AG09309 (cell line): ENCODE measurements at regions not wholly inside any gene's neighbourhood (a gene's known extent, or its start where the extent isn't known, plus 50 kb on each side); places are given as distances from the start of the nearest gene placed in this dataset.

Source experiments
- DNase-seq: peaks from one replicate; pipeline ENCODE4 v3.0.0-alpha.2; 2010; ENCODE audit warnings: low read depth
- H3K4me3 ChIP-seq: 2 replicates; pipeline ENCODE4 v1.5.1; 2011; ENCODE audit warnings: mild to moderate bottlenecking, low read depth, low read length, moderate library complexity; ENCODE audit not compliant: control insufficient read depth
- CTCF ChIP-seq: IDR thresholded peaks from 2 replicates; pipeline ENCODE4 v1.5.1; 2011; ENCODE audit warnings: mild to moderate bottlenecking, low read depth, low read length, inconsistent platforms; ENCODE audit not compliant: insufficient read depth, control insufficient read depth; ENCODE audit errors: missing control alignments

GRCh38 chr12:34384693-34385092, 362.4 kb downstream of the ALG10 start:
- H3K4me3 ChIP-seq, result no peak overlapping the region
- TF ChIP-seq CTCF, result no peak
- DNase-seq, result no peak

GRCh38 chr12:34386016-34386415, 363.7 kb downstream of the ALG10 start:
- no peak for DNase-seq
- TF ChIP-seq CTCF, result no peak
- no peak overlapping the region for H3K4me3 ChIP-seq

GRCh38 chr12:34386621-34387255, 364.4 kb downstream of the ALG10 start:
- no peak for TF ChIP-seq CTCF
- no peak overlapping the region for H3K4me3 ChIP-seq
- DNase-seq, result no peak

- no peak for DNase-seq
- no peak overlapping the region for H3K4me3 ChIP-seq
- TF ChIP-seq CTCF, result no peak
Measured at GRCh38 chr12:34387711-34388635, 365.7 kb downstream of the ALG10 start.

- no peak overlapping the region for H3K4me3 ChIP-seq
- DNase-seq, result no peak
- no peak for TF ChIP-seq CTCF
Measured at GRCh38 chr12:34388636-34389377, 366.5 kb downstream of the ALG10 start.

GRCh38 chr12:34389378-34390170, 367.3 kb downstream of the ALG10 start:
- no peak overlapping the region for H3K4me3 ChIP-seq
- TF ChIP-seq CTCF, result no peak
- no peak for DNase-seq
